ENCODE measurements at regions not wholly inside any gene's neighbourhood (a gene's known extent, or its start where the extent isn't known, plus 50 kb on each side); places are given as distances from the start of the nearest gene placed in this dataset.
"Not testable (repeated sequence)": the region's sequence is repeated elsewhere in the genome, so short reads cannot be mapped to it uniquely, and the experiment has no call there.

GRCh38 chr4:188992706-188993105 lies 853.5 kb downstream of the TRIML1 start:
- H3K4me3 ChIP-seq (ENCODE audit: control insufficient read depth, low read depth, low read length) = no peak overlapping the region
- TF ChIP-seq, protein P1, sequence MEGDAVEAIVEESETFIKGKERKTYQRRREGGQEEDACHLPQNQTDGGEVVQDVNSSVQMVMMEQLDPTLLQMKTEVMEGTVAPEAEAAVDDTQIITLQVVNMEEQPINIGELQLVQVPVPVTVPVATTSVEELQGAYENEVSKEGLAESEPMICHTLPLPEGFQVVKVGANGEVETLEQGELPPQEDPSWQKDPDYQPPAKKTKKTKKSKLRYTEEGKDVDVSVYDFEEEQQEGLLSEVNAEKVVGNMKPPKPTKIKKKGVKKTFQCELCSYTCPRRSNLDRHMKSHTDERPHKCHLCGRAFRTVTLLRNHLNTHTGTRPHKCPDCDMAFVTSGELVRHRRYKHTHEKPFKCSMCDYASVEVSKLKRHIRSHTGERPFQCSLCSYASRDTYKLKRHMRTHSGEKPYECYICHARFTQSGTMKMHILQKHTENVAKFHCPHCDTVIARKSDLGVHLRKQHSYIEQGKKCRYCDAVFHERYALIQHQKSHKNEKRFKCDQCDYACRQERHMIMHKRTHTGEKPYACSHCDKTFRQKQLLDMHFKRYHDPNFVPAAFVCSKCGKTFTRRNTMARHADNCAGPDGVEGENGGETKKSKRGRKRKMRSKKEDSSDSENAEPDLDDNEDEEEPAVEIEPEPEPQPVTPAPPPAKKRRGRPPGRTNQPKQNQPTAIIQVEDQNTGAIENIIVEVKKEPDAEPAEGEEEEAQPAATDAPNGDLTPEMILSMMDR (conservative IDR thresholded peaks at IDR 0.05; ENCODE audit: control insufficient read depth, insufficient read depth, low read depth, low read length) = no peak
- peak; percentile 46 for DNase-seq (ENCODE audit: low read depth)

- DNase-seq (ENCODE audit: low read depth) = no peak
- H3K4me3 ChIP-seq (ENCODE audit: control insufficient read depth, low read depth, low read length) = no peak overlapping the region
- TF ChIP-seq, protein P1 (conservative IDR thresholded peaks at IDR 0.05; ENCODE audit: control insufficient read depth, insufficient read depth, low read depth, low read length) = no peak
These were observed 854.6 kb downstream of the TRIML1 start for GRCh38 chr4:188993871-188994270.

- DNase-seq (ENCODE audit: low read depth) = no peak
- H3K4me3 ChIP-seq (ENCODE audit: control insufficient read depth, low read depth, low read length) = no peak overlapping the region
- TF ChIP-seq, protein P1 (conservative IDR thresholded peaks at IDR 0.05; ENCODE audit: control insufficient read depth, insufficient read depth, low read depth, low read length) = no peak
These were observed 862.2 kb downstream of the TRIML1 start for GRCh38 chr4:189001283-189001970.

- DNase-seq (ENCODE audit: low read depth) = no peak
- TF ChIP-seq, protein P1 (conservative IDR thresholded peaks at IDR 0.05; ENCODE audit: control insufficient read depth, insufficient read depth, low read depth, low read length) = no peak
- no peak overlapping the region for H3K4me3 ChIP-seq (ENCODE audit: control insufficient read depth, low read depth, low read length)
These were observed 862.8 kb downstream of the TRIML1 start for GRCh38 chr4:189001971-189002450.

DNA sequence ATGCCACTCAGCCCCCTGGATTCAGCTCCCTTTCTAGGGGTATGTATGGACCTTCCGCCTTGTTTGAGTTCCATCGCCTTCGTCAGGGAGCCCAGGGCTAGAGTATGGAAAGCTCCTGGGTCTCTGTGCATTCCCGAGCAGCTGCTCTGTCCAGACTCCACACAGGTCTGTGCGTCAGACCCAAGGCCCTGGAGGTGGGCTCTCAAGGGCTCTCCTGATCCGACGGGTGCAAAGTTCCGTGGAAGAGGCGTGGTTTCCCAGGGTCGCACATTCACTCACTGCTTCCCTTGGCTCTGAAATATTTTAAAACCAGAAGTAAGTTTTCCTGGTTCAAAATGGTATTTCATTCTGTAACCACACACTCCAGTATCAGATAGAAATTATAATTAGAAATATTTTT lies 863.2 kb downstream of the TRIML1 start:
- no peak for DNase-seq (ENCODE audit: low read depth)
- TF ChIP-seq, protein P1 (conservative IDR thresholded peaks at IDR 0.05; ENCODE audit: control insufficient read depth, insufficient read depth, low read depth, low read length) = no peak
- no peak overlapping the region for H3K4me3 ChIP-seq (ENCODE audit: control insufficient read depth, low read depth, low read length)

GRCh38 chr4:189010452-189011217 lies 871.4 kb downstream of the TRIML1 start:
- not testable (repeated sequence) for H3K4me3 ChIP-seq (ENCODE audit: control insufficient read depth, low read depth, low read length)
- peak; percentile 57 for DNase-seq (ENCODE audit: low read depth)

GRCh38 chr4:189021831-189022230 lies 882.6 kb downstream of the TRIML1 start:
- TF ChIP-seq, protein P1 (conservative IDR thresholded peaks at IDR 0.05; ENCODE audit: control insufficient read depth, insufficient read depth, low read depth, low read length) = no peak

More at GRCh38 chr4:189021831-189022230, 882.6 kb downstream of the TRIML1 start:
- peak; percentile 60 for DNase-seq (ENCODE audit: low read depth)
- no peak overlapping the region for H3K4me3 ChIP-seq (ENCODE audit: control insufficient read depth, low read depth, low read length)
